Progenitor cell of endocrine pancreas (in vitro differentiated cells): ENCODE measurements at regions not wholly inside any gene's neighbourhood (a gene's known extent, or its start where the extent isn't known, plus 50 kb on each side); places are given as distances from the start of the nearest gene placed in this dataset.

Source experiments
- DNase-seq: peaks from one replicate; pipeline ENCODE4 v3.0.0; 2021; ENCODE audit warnings: low spot score; ENCODE audit not compliant: unreplicated experiment
- H3K27ac Mint-ChIP-seq: 2 replicates; pipeline ENCODE4 v1.8.0; 2021; ENCODE audit warnings: mild to moderate bottlenecking, moderate library complexity, mixed read lengths
- H3K27me3 Mint-ChIP-seq: 2 replicates; pipeline ENCODE4 v1.8.0; 2021; ENCODE audit warnings: mixed read lengths
- H3K36me3 Mint-ChIP-seq: 2 replicates; pipeline ENCODE4 v1.8.0; 2022; ENCODE audit warnings: mixed read lengths; ENCODE audit not compliant: insufficient read depth
- H3K4me1 Mint-ChIP-seq: 2 replicates; pipeline ENCODE4 v1.8.0; 2021; ENCODE audit warnings: low read depth, mixed read lengths
- H3K4me3 Mint-ChIP-seq: 2 replicates; pipeline ENCODE4 v1.8.0; 2021; ENCODE audit warnings: low read depth, mild to moderate bottlenecking, moderate library complexity, mixed read lengths
- H3K9me3 Mint-ChIP-seq: 2 replicates; pipeline ENCODE4 v1.8.0; 2021; ENCODE audit warnings: low read depth, mixed read lengths
- TF ChIP-seq, protein P1 (sequence below): fragments of 200-600 bp; sonication (generic); IDR thresholded peaks from one replicate; pipeline ENCODE4 v1.5.0; 2021; ENCODE audit warnings: antibody characterized with exemption, mild to moderate bottlenecking; ENCODE audit not compliant: unreplicated experiment

DNA sequence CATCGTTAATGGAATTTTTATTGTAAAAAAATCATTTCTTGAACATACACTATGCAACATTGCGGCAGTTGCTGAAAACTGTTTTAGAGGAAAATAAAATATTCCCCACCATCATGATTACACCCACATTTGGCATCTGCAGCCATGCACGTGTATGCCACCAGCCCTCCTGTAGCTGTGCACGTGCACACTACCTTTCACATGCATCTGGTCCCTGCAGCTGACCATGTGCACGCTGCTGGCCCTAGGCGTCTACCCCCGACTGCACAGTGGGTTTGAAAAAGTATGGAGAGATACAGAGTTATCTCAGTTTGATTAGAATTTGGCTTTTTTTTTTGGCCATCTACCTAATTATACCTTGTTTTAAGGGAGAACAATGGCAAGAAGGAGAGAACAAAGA lies 569.8 kb upstream of the IGFBP7 start:
- H3K9me3 Mint-ChIP-seq, result peaks cover 4% of the 10 kb centered on the region
- H3K36me3 Mint-ChIP-seq, result no peaks in the 10 kb centered on the region
- H3K4me1 Mint-ChIP-seq, result peaks cover 4% of the 10 kb centered on the region
- no peak overlapping the region for H3K4me3 Mint-ChIP-seq
- no peak overlapping the region for H3K27ac Mint-ChIP-seq
- H3K27me3 Mint-ChIP-seq, result no peaks in the 10 kb centered on the region
- DNase-seq, result no peak
- TF ChIP-seq, protein P1, sequence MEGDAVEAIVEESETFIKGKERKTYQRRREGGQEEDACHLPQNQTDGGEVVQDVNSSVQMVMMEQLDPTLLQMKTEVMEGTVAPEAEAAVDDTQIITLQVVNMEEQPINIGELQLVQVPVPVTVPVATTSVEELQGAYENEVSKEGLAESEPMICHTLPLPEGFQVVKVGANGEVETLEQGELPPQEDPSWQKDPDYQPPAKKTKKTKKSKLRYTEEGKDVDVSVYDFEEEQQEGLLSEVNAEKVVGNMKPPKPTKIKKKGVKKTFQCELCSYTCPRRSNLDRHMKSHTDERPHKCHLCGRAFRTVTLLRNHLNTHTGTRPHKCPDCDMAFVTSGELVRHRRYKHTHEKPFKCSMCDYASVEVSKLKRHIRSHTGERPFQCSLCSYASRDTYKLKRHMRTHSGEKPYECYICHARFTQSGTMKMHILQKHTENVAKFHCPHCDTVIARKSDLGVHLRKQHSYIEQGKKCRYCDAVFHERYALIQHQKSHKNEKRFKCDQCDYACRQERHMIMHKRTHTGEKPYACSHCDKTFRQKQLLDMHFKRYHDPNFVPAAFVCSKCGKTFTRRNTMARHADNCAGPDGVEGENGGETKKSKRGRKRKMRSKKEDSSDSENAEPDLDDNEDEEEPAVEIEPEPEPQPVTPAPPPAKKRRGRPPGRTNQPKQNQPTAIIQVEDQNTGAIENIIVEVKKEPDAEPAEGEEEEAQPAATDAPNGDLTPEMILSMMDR, result no peak

DNA sequence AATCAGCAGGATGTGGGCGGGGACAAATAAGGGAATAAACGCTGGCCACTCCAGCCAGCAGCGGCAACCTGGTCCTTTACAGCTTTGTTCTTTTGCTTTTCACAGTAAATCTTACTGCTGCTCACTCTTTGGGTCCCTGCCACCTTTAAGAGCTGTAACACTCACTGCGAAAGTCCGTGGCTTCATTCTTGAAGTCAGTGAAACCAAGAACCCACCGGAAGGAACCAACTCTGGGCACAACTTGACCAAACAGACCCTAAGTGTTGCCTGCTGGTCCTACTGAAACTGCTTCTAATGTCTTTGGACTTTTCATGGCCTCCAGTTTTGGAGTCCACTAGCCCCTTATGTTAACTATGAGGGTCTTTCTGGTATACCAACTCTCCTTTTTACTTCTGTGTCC lies 566.2 kb upstream of the IGFBP7 start:
- Mint-ChIP-seq H3K36me3 (no peaks in the 10 kb centered on the region), H3K4me3 (no peak overlapping the region), H3K27me3 (no peaks in the 10 kb centered on the region), H3K4me1 (peaks cover 7% of the 10 kb centered on the region), H3K27ac (no peak overlapping the region), H3K9me3 (peaks cover 4% of the 10 kb centered on the region)
- TF ChIP-seq, protein P1, result no peak
- no peak for DNase-seq

DNA sequence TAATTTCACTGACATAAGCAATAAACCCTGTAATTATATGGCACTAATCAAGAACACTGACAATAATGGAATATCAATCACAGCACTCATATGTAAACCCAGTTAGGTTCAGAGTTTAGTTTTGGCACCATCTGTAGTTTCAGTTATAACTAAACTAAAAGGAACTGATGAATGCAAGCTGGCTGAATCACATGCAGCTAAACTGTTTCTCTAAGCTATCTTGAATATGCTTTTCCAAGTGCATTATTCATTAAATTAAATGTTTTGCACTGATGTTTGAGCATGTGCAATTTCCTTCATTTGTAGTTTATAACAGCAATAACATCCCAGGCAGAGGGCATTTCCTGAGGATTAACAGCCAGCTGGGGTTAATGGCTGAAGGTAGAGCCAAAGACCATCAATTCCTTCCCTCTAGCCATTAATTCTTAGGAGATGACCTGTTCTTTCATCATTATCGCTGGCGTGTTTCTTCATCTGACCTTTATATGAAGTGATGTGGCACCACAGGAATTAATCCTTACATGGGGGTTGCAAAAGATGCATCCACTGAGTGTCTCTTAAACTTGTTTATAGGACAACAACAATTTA lies 562.8 kb upstream of the IGFBP7 start:
- H3K27me3 Mint-ChIP-seq, result no peaks in the 10 kb centered on the region
- H3K4me1 Mint-ChIP-seq, result peaks cover 7% of the 10 kb centered on the region
- no peak for DNase-seq
- H3K9me3 Mint-ChIP-seq, result peaks cover 4% of the 10 kb centered on the region
- TF ChIP-seq, protein P1, result no peak
- H3K36me3 Mint-ChIP-seq, result no peaks in the 10 kb centered on the region
- H3K4me3 Mint-ChIP-seq, result no peak overlapping the region
- no peak overlapping the region for H3K27ac Mint-ChIP-seq

DNA sequence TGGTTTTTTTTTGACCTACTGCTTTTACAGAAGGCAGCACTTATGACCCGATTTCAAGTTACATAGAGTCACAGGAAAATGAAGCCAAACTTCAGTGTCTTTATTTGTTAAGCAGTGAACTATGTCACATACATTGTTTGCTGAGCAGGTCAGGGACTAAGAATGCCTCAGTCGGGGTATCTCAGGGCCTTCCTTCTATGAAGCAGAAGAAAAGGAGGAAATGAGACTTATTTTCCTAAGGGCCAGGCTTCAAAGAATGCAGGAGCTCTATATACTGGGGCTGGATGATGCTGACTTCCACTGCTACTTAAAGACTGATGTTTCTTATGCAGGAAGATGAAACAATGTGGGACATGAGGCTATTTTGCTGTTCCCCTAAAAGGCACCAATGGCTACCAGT lies 558.4 kb upstream of the IGFBP7 start:
- H3K27me3 Mint-ChIP-seq, result no peaks in the 10 kb centered on the region
- no peak overlapping the region for H3K4me3 Mint-ChIP-seq
- H3K27ac Mint-ChIP-seq, result no peak overlapping the region
- no peak for DNase-seq
- peaks cover 3% of the 10 kb centered on the region for H3K4me1 Mint-ChIP-seq
- no peaks in the 10 kb centered on the region for H3K9me3 Mint-ChIP-seq
- H3K36me3 Mint-ChIP-seq, result no peaks in the 10 kb centered on the region
- TF ChIP-seq, protein P1, result no peak

DNA sequence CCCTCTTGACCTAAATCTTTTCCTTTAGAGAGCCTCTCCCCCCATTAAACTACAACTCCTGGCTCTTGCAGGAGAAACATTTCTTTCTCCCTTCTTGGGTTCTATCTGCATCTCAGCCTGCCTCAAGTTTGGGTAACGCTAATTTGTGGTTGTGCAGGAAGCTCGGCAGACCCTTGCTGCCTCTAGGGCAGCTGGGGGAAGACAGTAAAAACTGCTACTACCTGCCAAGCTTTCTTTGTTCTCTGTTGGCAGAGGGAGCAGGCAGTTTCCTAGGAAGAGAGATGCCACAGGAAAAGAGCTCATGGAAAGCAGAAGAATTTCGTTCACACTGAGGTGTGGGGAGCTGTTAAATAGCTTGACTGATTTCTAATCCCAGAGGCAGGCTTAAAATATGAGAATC lies 555.6 kb upstream of the IGFBP7 start:
- TF ChIP-seq, protein P1, result no peak
- Mint-ChIP-seq H3K4me1 (peaks cover 4% of the 10 kb centered on the region), H3K27ac (no peak overlapping the region), H3K4me3 (no peak overlapping the region), H3K36me3 (no peaks in the 10 kb centered on the region), H3K27me3 (no peaks in the 10 kb centered on the region), H3K9me3 (no peaks in the 10 kb centered on the region)
- no peak for DNase-seq
